B cell (primary cell): ENCODE measurements at regions not wholly inside any gene's neighbourhood (a gene's known extent, or its start where the extent isn't known, plus 50 kb on each side); places are given as distances from the start of the nearest gene placed in this dataset.

ENCODE experiments used
- CTCF ChIP-seq: fragments of 200-600 bp; IDR thresholded peaks from one replicate; pipeline ENCODE4 v1.8.0; 2022; ENCODE audit warnings: antibody characterized with exemption, mild to moderate bottlenecking
- EZH2 ChIP-seq: IDR thresholded peaks from 2 replicates; pipeline ENCODE4 v1.6.1; 2012; ENCODE audit warnings: borderline replicate concordance, low read depth, mild to moderate bottlenecking, moderate library complexity, low read length; ENCODE audit not compliant: insufficient read depth, poor library complexity, severe bottlenecking

GRCh38 chr12:61357496-61357895 lies 902.7 kb upstream of the USP15 start:
- no peak for TF ChIP-seq EZH2
- no peak for TF ChIP-seq CTCF
